Upper lobe of left lung (tissue), 4 donors: ENCODE measurements at regions not wholly inside any gene's neighbourhood (a gene's known extent, or its start where the extent isn't known, plus 50 kb on each side); places are given as distances from the start of the nearest gene placed in this dataset.

Experiments used
- CTCF ChIP-seq, 6 experiments: fragments of 450-650 bp in 4 of 6; fragments of 200-600 bp in 2 of 6; sonication (generic) in 2 of 6; IDR thresholded peaks; one replicate each; pipeline ENCODE4 v1.5.1; 2016 to 2019; ENCODE audit warnings: antibody characterized with exemption in 6 of 6
- POLR2A ChIP-seq, 4 donors: fragments of 450-650 bp; IDR thresholded peaks; one replicate each; pipeline ENCODE4 v1.5.1; 2016 to 2017; ENCODE audit warnings: antibody characterized with exemption in 4 of 4, mild to moderate bottlenecking in 2 of 4
- POLR2AphosphoS5 ChIP-seq, 2 donors: sonication (generic); formaldehyde crosslinking; IDR thresholded peaks; one replicate each; pipeline ENCODE4 v1.5.1; 2017; ENCODE audit warnings: antibody characterized with exemption in 2 of 2

- TF ChIP-seq POLR2A (IDR thresholded peaks at IDR 0.05): no peak
- no peak for TF ChIP-seq CTCF (IDR thresholded peaks at IDR 0.05)
- TF ChIP-seq POLR2AphosphoS5 (IDR thresholded peaks at IDR 0.05): no peak
Measured at GRCh38 chr3:194775731-194776130, 90.0 kb downstream of the FAM43A start.
